Cardiac fibroblast (primary cell): ENCODE measurements at regions not wholly inside any gene's neighbourhood (a gene's known extent, or its start where the extent isn't known, plus 50 kb on each side); places are given as distances from the start of the nearest gene placed in this dataset.
"Not testable (repeated sequence)": the region's sequence is repeated elsewhere in the genome, so short reads cannot be mapped to it uniquely, and the experiment has no call there.

Experiments
- DNase-seq, 2 donors: peaks; one replicate each; pipeline versions ENCODE4 v3.0.0 to v3.0.0-alpha.2; 2010; ENCODE audit warnings: low read depth in 2 of 2
- H3K4me3 ChIP-seq, 2 donors: replicated peaks in 1 of 2; 1 replicate in 1 of 2; 2 replicates in 1 of 2; pipeline ENCODE4 v1.5.1; 2011; ENCODE audit warnings: low read depth in 2 of 2, low read length in 2 of 2, mild to moderate bottlenecking in 2 of 2, moderate library complexity in 1 of 2
- TF ChIP-seq, protein P1 (sequence below): IDR thresholded peaks from one replicate; pipeline ENCODE4 v1.5.1; 2011; ENCODE audit warnings: low read depth, mild to moderate bottlenecking, low read length, inconsistent platforms

DNA sequence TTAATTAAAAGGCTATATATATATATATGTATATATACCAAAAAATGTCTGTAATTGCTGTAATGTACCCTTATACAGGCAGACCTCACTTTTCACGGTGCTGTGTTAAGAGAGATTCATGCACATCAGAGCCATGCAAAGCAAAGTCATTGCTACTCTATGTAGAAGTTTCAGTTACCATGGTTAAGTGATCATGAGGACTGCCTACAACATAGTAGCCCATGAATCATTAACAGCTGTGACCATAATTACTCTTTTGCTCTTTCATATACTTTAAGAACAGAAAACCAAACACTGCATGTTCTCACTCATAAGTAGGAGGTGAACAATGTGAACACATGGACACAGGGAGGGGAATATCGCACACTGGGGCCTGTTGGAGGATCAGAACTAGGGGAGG, 225.3 kb upstream of the EPHA3 start:
- TF ChIP-seq, protein P1, sequence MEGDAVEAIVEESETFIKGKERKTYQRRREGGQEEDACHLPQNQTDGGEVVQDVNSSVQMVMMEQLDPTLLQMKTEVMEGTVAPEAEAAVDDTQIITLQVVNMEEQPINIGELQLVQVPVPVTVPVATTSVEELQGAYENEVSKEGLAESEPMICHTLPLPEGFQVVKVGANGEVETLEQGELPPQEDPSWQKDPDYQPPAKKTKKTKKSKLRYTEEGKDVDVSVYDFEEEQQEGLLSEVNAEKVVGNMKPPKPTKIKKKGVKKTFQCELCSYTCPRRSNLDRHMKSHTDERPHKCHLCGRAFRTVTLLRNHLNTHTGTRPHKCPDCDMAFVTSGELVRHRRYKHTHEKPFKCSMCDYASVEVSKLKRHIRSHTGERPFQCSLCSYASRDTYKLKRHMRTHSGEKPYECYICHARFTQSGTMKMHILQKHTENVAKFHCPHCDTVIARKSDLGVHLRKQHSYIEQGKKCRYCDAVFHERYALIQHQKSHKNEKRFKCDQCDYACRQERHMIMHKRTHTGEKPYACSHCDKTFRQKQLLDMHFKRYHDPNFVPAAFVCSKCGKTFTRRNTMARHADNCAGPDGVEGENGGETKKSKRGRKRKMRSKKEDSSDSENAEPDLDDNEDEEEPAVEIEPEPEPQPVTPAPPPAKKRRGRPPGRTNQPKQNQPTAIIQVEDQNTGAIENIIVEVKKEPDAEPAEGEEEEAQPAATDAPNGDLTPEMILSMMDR: no peak
- no peak for DNase-seq
- H3K4me3 ChIP-seq: no peak overlapping the region

DNA sequence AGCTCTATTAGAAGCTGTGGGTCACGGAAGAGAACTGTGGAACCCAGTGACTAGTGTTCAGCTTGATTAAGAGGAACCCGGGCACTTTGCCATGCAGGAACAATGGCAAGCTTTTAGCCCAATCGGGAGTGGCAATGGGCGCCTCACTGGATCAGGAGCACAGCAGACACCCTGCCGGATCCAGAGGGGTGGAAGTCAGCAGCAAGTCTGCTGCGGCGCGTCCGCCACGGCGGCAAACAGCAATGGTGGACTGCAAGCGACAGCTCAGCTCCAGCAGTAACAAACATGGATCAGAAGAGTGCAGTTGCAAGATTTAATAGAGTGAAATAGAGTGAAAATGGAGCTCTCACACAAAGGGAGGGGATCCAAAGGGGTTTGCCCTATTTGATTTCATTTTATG, 220.8 kb upstream of the EPHA3 start:
- DNase-seq, H3K4me3 ChIP-seq: not testable (repeated sequence)

DNA sequence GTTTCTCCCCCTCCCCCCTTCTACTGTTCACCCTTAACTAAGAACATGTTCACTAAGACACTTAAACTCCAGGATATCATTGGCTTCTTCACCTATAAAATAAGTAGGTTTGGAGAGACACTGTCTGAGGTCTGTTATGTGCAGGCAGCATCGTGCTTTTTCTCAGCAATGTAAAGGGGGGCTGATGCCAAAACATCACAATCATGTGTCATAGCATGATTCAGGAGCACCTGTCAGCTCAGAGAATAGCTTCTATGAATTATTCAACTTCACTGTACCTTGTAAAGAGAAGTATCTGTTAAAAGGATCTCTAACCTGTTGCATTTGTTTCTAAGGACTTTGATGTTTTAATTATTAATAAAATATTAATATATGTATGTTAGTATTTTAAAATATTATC, 211.4 kb upstream of the EPHA3 start:
- TF ChIP-seq, protein P1: no peak
- DNase-seq: no peak
- no peak overlapping the region for H3K4me3 ChIP-seq

DNA sequence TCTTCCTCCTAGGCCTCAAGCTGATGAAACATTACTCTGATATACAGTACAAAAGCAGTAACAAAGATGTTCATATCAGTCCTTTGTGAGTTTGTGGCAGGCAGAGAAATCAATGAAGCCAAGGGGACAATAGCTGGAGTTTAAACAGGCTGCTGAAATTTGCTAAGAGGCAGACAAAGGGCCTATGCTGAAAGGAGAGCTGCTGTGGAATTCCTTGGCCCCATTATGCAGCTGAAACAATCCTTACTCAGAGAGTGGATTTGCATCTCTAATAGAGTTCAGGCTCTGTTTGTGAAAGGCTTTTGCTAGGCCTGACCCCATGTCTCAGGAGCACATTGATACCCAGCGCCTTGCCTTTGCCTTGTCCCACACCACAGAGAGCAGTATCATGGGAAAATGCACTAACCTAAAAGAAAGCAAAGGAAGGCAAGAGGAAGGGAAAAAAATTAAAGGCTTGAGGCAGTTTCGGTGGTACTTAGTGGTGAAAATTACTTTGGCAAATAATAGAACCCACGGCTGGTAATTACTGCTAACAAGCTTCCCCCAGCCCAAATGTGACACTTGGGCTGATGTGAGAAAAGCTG, 195.0 kb upstream of the EPHA3 start:
- TF ChIP-seq, protein P1: no peak
- DNase-seq: no peak
- no peak overlapping the region for H3K4me3 ChIP-seq

DNA sequence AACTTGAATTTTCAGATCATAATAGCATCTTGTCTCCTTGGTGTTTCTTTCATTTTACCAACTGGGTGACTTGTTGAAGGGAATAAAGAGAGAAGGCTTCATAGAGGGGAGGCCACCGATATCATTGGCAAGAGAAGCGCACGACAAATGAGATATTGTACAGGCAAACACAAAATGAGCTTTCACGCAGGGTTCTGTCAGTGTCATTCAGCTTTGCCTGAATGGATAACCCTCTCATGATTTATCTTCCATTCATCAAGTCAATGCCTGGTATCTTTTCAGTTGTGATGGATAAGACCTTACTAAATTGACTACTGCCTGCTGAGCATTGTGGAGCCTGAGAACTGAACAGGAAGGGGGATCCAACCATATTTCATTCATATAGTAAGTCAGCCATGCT, 188.6 kb upstream of the EPHA3 start:
- TF ChIP-seq, protein P1: no peak
- no peak for DNase-seq
- H3K4me3 ChIP-seq: no peak overlapping the region

DNA sequence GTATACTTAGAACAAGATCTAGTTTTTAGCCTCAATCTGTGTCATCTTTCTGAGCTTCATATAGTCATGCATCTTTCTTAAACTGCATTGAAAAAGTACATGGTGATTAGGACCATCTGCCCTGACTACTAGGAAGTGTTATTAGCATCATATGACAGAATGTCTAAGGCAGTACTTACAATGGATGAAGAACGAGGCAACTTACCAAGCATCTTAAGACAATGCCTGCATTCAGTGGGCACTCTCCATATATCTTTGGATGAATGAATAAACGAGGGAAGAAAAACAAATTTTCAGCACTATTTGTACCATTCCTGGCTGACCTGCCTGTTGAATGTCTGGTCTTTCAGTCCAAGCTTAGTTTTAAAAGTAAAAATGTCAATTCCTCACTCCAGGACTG, 185.4 kb upstream of the EPHA3 start:
- DNase-seq: no peak
- TF ChIP-seq, protein P1: no peak
- H3K4me3 ChIP-seq: no peak overlapping the region

DNA sequence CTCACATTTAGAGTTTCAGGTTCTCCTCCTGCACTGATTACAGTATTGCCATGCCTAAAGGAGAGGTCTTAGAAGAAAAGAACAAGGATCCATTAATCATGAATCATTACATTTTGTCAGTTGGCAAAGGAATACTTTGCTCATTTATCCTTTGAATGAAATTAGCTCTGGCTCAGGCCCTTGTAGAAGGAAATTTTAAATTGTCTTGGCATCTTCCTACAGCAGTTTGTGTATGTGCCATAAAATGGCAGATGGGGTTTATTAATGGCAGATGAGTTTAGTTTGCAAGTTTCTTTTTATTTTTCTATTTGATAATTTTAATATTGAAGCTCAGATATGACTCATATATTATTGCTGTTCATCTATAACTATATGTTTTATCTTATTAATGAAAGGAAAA, 181.2 kb upstream of the EPHA3 start:
- DNase-seq: no peak
- TF ChIP-seq, protein P1: no peak
- H3K4me3 ChIP-seq: no peak overlapping the region
